Spleen (tissue), 7 donors: ENCODE measurements at regions not wholly inside any gene's neighbourhood (a gene's known extent, or its start where the extent isn't known, plus 50 kb on each side); places are given as distances from the start of the nearest gene placed in this dataset.

ENCODE experiments used
- POLR2AphosphoS5 ChIP-seq, 3 donors: sonication (generic); formaldehyde crosslinking; IDR thresholded peaks; one replicate each; pipeline ENCODE4 v1.5.1; 2017; ENCODE audit warnings: antibody characterized with exemption in 3 of 3
- TF ChIP-seq, protein P1 (sequence below), 11 experiments: fragments of 200-600 bp in 7 of 11; fragments of 450-650 bp in 4 of 11; sonication (generic) in 4 of 11; IDR thresholded peaks in 8 of 11; conservative IDR thresholded peaks in 3 of 11; 1 replicate in 7 of 11; 2 replicates in 4 of 11; pipeline versions ENCODE4 v1.4.0 to v1.8.0; 2016 to 2021; ENCODE audit warnings: antibody characterized with exemption in 11 of 11, inconsistent platforms in 4 of 11, mild to moderate bottlenecking in 1 of 11
- donor health status: DM: no; HTN: no; CAD: no; lungs with moderate emphysema.
- donor health status: DM: no; HTN: no; CAD: no.
- donor health status: DM: no; HTN: no; CAD: no.

DNA sequence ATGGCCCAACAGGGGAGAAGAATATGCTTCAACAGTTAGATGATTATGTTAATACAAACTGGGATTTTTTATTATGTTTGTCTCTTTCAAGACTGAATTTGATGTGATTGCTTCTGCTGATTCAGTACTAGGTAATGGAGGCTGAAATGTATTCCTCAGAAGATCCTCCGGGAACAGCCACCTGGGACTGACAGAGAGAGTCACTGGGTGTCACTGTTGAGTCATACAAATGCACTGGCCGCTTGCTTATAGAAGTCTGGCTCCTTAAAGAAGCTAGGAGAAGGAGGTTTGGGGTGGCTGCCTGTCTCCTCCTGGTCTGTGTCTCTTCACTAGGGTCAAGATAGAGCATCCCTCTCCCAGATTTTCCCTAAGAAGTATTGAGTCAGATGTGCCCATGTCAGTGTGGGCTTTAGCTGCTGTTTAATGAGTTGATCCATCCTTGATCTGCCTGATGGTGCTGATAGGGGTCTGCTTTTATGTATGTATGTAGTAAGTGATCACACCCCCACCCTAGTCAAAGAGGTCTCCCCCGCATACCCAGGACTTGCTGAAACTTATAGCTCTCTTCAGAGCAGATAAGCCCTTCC lies 773.4 kb downstream of the BRINP1 start:
- TF ChIP-seq, protein P1, sequence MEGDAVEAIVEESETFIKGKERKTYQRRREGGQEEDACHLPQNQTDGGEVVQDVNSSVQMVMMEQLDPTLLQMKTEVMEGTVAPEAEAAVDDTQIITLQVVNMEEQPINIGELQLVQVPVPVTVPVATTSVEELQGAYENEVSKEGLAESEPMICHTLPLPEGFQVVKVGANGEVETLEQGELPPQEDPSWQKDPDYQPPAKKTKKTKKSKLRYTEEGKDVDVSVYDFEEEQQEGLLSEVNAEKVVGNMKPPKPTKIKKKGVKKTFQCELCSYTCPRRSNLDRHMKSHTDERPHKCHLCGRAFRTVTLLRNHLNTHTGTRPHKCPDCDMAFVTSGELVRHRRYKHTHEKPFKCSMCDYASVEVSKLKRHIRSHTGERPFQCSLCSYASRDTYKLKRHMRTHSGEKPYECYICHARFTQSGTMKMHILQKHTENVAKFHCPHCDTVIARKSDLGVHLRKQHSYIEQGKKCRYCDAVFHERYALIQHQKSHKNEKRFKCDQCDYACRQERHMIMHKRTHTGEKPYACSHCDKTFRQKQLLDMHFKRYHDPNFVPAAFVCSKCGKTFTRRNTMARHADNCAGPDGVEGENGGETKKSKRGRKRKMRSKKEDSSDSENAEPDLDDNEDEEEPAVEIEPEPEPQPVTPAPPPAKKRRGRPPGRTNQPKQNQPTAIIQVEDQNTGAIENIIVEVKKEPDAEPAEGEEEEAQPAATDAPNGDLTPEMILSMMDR (IDR thresholded peaks at IDR 0.05 in 8 of 11, conservative IDR thresholded peaks at IDR 0.05 in 3 of 11): no peak
- no peak for TF ChIP-seq POLR2AphosphoS5 (IDR thresholded peaks at IDR 0.05)
